HG02642 (cell line): ENCODE measurements at regions not wholly inside any gene's neighbourhood (a gene's known extent, or its start where the extent isn't known, plus 50 kb on each side); places are given as distances from the start of the nearest gene placed in this dataset.
"Not testable (repeated sequence)": the region's sequence is repeated elsewhere in the genome, so short reads cannot be mapped to it uniquely, and the experiment has no call there.

Experiments used
- ATAC-seq: cut with Tn5 transposase; IDR thresholded peaks from one replicate; pipeline ENCODE4 v1.9.1; 2021; ENCODE audit warnings: mild to moderate bottlenecking; ENCODE audit not compliant: unreplicated experiment, poor library complexity

DNA sequence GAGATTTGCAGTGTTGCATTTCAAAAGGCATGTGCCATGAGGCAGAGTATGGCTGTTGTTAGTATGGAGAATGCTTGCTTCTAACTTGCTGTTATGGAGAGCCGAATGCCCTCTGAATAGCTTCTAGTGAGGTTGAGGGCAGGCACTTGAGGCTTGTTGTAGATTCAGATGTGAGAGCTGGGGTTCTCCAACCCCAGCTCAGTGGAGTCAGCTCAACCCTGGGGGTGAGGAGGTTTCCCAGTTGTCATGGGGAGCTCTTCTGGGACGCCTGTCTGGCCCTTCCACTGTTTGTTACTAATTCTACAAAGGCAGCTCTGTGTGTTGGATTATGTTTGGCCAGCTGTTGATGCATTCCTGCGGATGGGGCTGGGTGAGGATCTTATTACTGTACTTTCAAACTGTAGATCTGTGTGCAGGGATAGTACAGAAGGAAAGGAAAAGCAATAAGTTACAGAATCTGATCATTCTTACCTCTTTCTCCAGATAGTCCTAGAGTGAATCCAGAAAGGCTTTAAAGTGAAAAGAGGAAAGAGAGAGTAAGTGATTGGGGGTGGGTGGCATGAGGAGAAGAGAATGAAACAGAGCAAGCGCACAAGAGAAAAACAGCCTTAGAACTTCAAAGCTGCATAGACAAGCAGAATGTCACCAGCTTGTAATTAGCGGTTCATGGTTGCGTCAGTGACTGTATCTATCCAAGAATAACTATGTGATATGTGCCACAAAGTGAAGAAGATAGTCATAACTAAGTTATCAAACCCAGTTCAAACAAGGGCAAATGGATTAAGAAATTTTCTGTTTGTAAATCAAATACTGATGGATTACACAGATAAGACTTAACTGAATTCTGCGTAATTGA is 148.7 kb downstream of the PRL start:
- no peak for ATAC-seq

DNA sequence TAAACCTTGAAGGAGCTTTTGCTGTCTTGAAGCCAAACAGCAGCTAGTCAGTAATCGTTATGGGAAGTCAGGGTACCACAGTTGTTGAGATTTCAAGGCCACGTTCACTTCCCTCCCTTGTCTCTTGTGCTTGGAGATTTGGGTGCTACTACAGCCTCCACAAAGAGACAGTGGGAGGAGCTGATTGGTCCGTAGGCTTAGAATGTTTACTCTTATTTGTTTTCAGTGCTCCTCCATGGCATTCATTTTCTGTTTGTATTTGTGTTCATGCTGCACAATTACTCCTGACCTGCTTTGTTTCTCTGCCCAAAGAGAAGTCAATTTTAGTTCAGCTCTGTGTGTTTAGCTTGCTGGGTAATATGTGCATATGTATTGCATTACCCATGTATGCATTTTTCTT is 147.7 kb downstream of the PRL start:
- no peak for ATAC-seq

DNA sequence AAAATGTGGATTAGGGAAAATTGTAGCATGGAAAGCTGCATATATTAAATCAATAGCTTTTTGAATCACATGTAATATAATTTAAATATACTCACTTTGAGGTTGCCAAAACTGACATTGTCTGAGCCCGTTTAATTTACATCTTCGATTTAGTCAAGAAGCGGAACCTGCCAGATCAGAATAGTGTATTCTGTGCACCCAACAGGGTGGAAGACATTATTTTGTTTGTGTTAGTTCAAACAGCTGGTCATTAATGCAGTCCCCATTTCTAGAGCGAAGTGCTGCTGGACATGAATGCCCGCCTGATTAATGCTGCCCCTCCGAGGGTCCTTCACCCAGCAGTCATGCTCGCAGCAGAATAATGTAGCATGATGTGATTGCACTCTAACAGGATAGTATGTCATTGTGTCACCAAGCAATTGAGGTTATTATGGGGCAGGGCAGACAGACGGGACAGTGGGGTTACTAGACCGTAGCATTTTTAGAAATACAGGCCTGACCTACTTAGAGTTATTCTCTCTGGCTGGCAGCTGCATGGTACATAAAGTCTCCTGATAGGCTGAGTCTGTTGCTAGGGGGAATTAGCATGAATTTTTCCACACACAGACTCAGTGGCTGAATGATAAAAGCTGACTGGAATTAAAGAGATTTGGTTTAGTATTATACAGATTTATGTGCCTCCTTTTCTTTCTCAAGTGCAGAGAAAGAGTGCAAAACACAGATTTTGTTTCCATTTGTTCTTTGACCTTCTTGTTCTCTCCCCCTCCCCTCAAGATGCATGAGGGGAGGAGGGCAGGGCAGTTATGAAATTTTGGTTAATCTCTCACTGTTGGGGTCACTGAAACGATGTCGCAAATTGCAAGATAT is 147.1 kb downstream of the PRL start:
- ATAC-seq = no peak

DNA sequence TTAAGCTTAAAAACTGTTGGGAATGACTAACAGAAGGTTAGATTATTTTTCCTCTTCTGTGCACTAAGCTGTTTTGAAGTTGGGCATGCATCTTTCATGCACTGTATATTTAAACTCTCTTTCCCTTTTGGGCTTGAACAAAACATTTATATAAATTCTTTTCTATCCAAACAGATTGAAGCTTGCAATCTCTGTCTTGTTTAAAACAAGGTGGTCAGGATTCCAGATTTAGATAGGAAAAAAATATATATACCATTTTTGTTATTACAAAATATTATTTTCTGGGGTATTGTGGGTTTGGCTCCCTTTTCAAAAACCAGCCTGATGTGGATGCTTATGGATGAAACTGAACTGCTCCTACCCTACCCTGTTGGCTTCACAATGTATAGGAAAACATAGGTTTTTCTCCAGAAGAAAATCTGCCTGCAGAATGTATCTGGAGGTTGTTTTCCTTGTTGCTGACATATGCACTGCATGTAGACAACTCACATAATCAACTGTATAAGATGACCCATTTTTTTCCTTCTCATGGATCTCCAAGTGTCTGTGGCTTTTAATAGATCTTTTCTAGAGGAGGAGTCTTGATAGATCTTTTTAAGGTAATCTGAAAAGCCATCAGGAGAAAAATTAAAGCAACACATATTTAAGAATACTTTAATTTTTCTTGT is 146.3 kb downstream of the PRL start:
- no peak for ATAC-seq

DNA sequence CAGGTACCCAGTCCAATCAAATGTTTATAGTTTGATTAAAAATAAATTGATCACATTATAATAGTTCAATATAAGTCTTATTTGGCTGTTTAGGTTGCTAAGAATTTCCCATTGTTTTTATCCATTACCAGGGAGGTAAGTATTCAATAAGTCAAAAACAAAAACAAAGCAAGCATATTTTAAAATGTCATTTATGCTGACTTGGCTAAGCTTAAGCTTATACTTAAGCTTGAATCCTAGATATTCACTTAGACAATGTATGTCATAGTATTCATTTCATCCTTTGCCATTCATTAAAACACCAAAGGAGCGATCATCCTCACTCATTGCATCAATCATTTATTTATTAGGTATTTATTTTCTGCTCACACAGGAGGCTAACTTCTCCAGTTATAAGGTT is 144.9 kb downstream of the PRL start:
- no peak for ATAC-seq

DNA sequence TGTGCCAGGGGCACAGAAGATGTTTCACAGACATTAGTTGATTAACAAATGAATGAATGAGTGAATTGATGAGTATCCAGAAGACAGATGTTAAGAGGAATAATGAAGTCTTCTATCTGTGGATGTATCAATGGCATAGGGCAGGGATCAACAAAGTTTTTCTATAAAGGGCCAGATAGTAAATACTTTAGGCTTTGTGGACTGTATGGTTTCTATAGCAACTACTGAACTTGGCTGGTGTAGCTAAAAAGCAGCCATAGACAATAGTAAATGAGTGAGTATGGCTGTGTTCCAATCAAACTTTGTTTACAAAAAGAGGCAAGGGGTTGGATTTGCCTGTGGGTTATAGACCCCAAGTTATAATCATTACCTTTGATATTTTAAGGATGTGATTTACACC is 144.0 kb downstream of the PRL start:
- ATAC-seq = no peak

DNA sequence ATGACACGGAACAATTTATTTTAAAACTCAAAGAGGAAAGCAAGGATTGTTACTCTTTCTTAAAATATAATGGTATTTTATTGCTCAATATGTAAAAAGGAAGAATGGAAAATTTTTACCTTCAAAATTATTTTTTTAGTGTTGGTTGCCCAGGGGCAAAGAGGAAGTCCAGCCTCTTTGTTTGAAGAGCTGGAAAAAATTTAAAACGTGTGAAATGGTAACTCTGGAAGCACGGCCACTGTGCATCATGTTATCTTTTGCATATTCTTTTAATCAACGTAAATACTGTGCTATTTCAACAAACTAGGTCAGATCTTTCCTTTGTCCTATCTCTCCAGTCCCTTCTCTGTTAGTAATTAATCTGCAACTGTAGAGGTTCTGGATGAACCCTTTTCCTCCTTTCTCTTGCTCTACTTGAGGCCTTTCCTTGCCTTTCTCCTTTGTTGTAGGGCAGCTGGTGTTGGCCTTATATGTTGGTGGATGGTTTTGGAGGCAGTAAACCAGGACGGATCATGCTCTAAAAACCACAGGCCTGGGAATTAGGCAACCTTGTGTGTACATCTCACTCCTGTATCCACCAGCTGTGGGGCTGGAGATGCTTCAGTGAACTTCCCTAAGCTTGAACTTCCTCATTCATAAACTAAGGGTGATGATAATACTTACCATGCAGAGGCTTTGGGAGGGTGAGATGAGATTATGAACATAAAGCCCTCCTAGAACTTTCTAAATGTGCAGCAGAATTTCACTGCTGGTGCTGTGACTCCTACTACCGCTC is 143.3 kb downstream of the PRL start:
- no peak for ATAC-seq

DNA sequence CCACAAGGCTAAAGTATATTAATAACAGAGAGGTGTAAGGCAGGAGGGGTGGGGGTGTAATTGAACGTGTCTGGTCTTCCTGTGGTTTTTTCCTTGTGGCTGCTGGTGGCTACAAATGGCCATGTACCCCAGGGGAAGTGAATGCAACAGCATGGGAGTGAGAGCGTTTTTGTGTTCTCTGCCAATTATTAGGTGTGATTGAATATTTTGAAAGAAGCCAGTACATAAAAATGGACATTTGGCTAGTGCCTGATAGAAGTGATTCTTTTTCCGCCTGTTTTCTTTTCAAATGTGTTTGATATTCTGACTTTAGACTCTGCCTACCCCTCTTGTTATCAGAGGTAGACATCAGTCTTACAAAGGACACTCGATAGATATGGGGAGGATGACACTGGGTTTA is 141.3 kb downstream of the PRL start:
- ATAC-seq = no peak

DNA sequence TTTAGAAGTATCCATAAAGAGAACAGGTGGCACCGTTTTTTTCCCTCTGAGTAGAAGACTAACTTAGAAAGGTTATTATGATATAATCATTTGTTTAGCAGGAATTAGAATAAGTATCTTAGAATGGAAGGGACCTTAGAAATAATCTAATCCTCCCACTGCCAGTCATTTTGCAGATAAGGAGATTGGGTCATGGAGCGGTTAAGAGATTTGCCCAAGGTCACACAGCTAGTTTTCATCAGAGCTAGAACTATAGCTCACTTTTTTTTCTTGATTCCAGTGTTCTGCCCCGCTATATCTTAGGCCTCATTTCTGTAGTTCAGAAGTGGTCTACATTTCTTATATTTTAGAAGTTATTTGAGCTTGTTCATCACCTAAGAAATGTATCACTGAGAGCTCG is 139.6 kb downstream of the PRL start:
- no peak for ATAC-seq

DNA sequence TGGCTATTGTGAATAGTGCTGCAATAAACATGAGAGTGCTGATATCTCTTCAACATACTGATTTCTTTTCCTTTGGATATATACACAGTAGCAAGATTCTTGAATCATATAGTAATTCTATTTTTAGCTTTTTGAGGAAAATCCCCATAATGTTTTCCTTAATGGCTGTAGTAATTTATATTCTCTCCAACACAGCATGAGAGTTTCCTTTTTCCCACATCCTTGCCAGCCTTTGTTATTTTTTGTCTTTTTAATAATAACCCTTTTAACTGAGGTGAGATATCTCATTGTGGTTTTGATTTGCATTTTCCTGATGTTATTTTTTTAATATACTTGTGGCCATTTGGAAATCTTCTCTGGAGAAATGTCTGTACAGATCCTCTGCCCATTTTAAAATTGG is 132.6 kb downstream of the PRL start:
- ATAC-seq = no peak

DNA sequence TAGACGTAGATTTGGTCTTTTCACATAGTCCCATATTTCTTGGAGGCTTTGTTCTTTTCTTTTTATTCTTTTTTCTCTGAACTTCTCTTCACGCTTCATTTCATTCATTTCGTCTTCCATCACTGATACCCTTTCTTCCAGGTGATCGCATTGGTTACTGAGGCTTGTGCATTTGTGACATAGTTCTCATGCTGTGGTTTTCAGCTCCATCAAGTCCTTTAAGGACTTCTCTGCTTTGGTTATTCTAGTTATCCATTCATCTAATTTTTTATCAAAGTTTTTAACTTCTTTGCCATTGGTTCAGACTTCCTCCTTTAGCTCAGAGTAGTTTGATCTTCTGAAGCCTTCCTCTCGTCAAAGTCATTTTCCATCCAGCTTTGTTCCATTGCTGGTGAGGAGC is 125.8 kb downstream of the PRL start:
- ATAC-seq = not testable (repeated sequence)

DNA sequence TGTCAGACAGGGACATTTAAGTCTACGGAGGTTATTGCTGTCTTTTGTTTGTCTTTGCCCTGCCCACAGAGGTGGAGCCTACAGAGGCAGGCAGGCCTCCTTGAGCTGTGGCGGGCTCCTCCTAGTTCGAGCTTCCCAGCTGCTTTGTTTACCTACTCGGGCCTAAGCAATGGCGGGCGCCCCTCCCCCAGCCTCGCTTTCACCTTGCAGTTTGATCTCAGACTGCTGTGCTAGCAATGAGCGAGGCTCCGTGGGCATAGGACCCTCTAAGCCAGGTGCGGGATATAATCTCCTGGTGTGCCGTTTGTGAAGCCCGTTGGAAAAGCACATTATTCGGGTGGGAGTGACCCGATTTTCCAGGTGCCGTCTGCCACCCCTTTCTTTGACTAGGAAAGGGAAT is 125.0 kb downstream of the PRL start:
- not testable (repeated sequence) for ATAC-seq

DNA sequence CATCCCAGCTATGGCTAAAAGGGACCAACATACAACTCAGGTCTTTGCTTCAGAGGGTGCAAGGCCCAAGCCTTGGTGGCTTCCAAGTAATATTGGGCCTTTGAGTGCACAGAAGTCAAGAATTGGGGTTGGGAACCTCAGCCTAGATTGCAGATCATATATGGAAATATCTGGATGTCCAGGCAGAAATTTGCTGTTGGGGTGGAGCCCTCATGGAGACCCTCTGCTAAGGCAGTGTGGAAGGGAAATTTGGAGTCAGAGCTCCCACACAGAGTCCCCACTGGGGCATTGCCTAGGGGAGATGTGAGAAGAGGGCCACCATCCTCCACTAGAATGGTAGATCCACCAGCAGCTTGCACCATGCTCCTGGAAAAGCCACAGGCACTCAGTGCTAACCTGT is 123.5 kb downstream of the PRL start:
- no peak for ATAC-seq

DNA sequence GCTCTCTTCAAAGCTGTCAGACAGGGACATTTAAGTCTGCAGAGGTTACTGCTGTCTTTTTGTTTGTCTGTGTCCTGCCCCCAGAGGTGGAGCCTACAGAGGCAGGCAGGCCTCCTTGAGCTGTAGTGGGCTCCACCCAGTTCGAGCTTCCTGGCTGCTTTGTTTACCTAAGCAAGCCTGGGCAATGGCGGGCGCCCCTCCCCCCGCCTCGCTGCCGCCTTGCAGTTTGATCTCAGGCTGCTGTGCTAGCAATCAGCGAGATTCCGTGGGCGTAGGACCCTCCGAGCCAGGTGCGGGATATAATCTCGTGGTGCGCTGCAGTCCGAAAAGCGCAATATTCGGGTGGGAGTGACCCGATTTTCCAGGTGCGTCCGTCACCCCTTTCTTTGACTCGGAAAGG is 116.6 kb downstream of the PRL start:
- not testable (repeated sequence) for ATAC-seq

DNA sequence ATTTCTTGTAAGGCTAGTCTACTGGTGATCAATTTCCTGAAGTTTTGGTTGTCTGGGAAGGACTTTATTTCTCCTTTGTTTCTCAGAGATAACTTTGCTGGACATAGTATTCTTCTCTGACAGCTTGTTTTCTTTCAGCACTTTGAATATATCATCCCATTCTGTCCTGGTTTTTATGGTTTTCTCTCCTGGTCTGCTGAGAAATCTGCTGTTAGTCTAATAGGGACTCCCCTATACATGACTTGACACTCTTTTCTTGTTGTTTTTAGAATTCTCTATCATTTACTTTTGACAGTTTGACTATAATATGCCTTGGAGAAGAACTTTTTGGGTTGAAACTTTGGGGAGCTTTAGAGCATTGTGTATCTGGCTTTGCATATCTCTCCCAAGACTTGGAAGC is 112.5 kb downstream of the PRL start:
- no peak for ATAC-seq

DNA sequence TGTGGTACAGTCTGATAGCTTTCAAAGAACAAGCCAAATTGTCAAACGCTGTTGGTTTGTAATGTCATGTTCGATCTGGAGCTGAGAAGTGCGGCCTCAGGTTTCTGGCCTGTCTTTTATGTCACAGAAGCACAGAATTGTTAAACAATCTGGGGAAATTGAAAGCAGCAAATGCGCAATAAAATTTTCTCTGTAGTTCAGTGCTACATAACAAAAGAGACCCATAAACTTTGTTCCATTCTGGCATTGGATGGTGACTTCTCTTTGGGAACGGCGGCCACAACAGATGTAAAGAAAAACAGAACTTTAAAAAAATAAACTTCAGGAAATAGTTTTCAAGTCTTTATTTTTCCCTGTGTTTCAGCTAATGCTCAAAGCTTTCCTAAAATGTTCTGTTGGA is 106.9 kb downstream of the PRL start:
- no peak for ATAC-seq

DNA sequence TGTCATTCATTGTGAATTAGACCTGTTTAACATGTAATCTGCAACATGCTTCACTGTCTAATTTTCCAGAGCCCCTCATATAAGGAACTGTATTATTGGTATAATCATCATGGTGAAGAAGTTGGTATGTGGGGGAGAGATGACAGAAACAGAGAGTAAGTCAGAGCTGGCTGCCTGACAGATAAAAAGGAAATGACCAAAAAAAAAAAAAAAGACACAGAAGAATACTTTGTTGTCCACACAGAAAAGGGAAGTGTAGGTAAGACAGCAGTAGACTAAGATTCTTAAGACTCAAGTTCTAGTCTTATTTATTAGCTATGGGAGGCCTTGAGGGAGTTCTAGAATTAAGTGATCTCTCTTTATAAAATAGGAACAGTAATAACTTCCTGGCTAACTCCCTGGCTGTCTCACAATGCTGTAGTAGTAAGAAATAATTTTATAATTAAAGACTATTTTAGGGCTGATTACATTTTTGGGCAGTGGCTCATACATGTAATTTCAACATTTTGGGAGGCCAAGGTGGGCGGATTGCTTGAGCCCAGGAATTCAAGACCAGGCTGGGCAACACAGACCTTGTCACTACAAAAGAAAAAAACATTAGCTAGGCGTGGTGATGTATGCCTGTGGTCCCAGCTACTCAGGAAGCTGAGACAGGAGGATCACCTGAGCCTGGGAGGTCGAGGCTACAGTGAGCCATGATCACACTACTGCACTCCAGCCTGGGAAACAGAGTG is 102.5 kb downstream of the PRL start:
- no peak for ATAC-seq

DNA sequence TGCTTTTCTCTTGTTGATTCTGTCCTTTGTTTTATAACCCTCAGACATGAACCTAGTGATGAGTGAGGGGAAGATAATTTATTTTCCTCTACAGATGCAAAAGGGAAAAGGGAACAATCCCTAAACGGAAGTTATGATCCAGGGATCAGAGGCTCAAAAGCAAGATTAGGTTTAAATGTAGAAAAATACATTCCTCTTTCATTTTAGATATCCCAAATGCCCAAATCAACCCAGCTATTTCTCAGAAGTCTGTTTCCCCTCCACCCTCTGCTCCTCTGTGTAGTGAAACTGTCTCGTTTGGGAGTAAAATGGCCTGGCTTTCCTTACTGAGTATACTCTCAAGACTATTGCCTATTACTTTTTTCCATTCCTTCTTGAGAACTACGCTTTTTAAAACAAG is 97.1 kb downstream of the PRL start:
- ATAC-seq = no peak

DNA sequence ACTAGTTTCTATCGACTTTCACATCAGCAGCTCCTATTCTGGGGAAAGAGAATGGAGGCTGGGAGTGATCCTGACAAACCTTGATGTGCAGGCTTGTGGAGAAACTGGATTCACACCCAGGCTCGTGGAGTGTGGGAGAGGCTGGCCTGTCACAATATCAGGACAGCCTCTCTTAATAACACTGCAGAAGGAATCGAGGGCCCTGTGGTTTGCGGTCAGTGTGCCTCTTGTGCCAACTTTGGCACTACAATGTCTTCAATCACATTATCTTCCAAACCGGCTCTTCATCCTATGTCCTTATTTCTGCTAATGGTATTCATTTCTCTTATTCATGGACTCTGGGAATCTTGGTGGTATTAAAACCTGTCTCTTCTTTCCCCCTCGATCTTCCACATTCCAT is 92.7 kb downstream of the PRL start:
- ATAC-seq = no peak

DNA sequence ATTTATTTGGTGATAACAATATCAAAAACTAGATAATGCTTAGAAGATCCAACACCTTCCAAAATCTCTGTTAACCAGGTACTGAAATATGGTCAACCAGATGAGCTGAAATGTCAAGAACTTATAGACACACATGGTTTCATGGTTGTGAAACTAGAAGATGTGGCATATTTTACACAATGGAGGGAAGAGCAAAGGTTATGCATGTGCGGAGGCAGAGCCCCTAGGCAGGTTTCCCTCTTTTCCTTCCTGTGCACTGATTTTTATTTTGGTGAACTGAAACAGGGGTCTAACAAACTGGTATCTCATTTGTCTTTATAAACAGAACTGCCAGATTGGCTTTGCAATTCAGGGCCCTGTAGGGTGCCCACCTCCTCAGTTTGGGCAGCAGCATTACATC is 91.6 kb downstream of the PRL start:
- ATAC-seq = no peak
